ENCODE measurements at regions not wholly inside any gene's neighbourhood (a gene's known extent, or its start where the extent isn't known, plus 50 kb on each side); places are given as distances from the start of the nearest gene placed in this dataset.

- TF ChIP-seq, protein P1, sequence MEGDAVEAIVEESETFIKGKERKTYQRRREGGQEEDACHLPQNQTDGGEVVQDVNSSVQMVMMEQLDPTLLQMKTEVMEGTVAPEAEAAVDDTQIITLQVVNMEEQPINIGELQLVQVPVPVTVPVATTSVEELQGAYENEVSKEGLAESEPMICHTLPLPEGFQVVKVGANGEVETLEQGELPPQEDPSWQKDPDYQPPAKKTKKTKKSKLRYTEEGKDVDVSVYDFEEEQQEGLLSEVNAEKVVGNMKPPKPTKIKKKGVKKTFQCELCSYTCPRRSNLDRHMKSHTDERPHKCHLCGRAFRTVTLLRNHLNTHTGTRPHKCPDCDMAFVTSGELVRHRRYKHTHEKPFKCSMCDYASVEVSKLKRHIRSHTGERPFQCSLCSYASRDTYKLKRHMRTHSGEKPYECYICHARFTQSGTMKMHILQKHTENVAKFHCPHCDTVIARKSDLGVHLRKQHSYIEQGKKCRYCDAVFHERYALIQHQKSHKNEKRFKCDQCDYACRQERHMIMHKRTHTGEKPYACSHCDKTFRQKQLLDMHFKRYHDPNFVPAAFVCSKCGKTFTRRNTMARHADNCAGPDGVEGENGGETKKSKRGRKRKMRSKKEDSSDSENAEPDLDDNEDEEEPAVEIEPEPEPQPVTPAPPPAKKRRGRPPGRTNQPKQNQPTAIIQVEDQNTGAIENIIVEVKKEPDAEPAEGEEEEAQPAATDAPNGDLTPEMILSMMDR (IDR thresholded peaks at IDR 0.05; ENCODE audit: extremely low read depth, insufficient read depth, missing control alignments), result no peak
- DNase-seq (ENCODE audit: low spot score), result no peak
- in situ Hi-C loops (cut with MboI; ENCODE audit: low pct_unique_long_range_greater_than_20kb, low sequenced_read_pairs, unreplicated experiment), result no loop called here
Measured at GRCh38 chr5:2196416-2196815, 313.7 kb upstream of the IRX4 start.

DNA sequence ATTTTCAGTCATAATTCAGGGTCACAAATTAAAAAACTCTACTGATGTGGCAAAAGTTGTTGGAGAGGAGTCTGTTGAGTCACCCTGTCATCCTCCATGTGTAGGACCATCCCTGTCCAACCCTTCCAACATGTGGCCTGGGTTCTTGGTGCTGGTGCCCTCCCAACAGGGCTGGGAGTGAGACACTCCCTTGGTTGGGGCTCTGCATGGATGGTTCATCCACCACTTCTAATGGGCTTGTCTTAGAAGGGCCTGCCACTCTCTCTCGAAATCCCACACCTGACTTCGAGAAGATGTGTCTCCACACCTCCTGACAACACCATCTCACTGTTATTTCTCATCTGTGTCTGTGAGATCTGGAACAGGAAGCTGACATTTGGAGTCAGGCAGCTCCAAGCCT is 312.2 kb upstream of the IRX4 start:
- no peak for DNase-seq (ENCODE audit: low spot score)
- in situ Hi-C loops (cut with MboI; ENCODE audit: low pct_unique_long_range_greater_than_20kb, low sequenced_read_pairs, unreplicated experiment), result no loop called here
- TF ChIP-seq, protein P1 (IDR thresholded peaks at IDR 0.05; ENCODE audit: extremely low read depth, insufficient read depth, missing control alignments), result no peak

DNA sequence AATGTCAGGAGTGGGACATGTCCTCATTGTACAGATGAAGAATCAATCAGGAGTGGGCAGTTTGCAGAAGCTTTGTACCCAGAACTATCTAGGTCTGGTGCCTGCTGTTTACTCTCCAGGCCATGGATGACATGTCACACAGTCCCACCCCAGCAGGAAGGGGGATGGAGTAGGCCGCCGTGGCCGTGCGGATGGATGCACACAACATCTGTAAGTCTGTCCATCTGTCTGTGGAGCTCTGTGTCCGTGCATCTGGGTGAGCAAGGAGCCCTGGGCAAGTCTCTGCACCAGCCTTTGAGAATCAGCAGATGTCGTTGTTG is 311.5 kb upstream of the IRX4 start:
- DNase-seq (ENCODE audit: low spot score), result no peak
- TF ChIP-seq, protein P1 (IDR thresholded peaks at IDR 0.05; ENCODE audit: extremely low read depth, insufficient read depth, missing control alignments), result no peak
- in situ Hi-C loops (cut with MboI; ENCODE audit: low pct_unique_long_range_greater_than_20kb, low sequenced_read_pairs, unreplicated experiment), result no loop called here

- DNase-seq (ENCODE audit: low spot score), result no peak
- in situ Hi-C loops (cut with MboI; ENCODE audit: low pct_unique_long_range_greater_than_20kb, low sequenced_read_pairs, unreplicated experiment), result no loop called here
- TF ChIP-seq, protein P1 (IDR thresholded peaks at IDR 0.05; ENCODE audit: extremely low read depth, insufficient read depth, missing control alignments), result no peak
Measured at GRCh38 chr5:2193542-2194235, 311.0 kb upstream of the IRX4 start.

- in situ Hi-C loops (cut with MboI; ENCODE audit: low pct_unique_long_range_greater_than_20kb, low sequenced_read_pairs, unreplicated experiment), result no loop called here
- TF ChIP-seq, protein P1 (IDR thresholded peaks at IDR 0.05; ENCODE audit: extremely low read depth, insufficient read depth, missing control alignments), result no peak
- DNase-seq (ENCODE audit: low spot score), result no peak
Measured at GRCh38 chr5:2193142-2193541, 310.4 kb upstream of the IRX4 start.

DNA sequence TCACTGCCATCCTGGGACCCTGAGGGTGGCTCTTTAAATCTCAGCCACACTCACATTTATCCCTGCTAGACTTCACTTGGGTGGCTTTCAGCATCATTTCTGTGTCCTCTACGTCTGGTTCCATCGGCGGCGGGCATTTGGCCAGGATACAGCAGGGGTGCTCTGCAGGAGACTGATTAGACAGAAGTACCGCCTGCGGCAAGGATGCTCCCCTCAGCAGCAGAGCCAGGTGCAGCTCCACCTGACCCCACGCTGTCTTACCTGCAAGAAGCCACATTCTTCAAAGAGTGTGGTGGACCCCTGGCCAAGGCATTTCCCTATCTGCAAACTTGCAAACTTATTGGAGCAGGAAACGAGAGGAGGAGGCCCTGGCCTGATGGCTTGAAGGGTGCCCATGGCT is 309.8 kb upstream of the IRX4 start:
- no peak for DNase-seq (ENCODE audit: low spot score)
- in situ Hi-C loops (cut with MboI; ENCODE audit: low pct_unique_long_range_greater_than_20kb, low sequenced_read_pairs, unreplicated experiment), result no loop called here
- TF ChIP-seq, protein P1 (IDR thresholded peaks at IDR 0.05; ENCODE audit: extremely low read depth, insufficient read depth, missing control alignments), result no peak

Measured in GM13977 (cell line).